Gastroesophageal sphincter (tissue), 3 donors: ENCODE measurements at regions not wholly inside any gene's neighbourhood (a gene's known extent, or its start where the extent isn't known, plus 50 kb on each side); places are given as distances from the start of the nearest gene placed in this dataset.

Experiments used
- EP300 ChIP-seq: sonication (generic); formaldehyde crosslinking; IDR thresholded peaks from one replicate; pipeline ENCODE4 v1.6.1; 2017; ENCODE audit warnings: antibody characterized with exemption, mild to moderate bottlenecking
- POLR2AphosphoS5 ChIP-seq: sonication (generic); formaldehyde crosslinking; IDR thresholded peaks from one replicate; pipeline ENCODE4 v1.6.1; 2017; ENCODE audit warnings: antibody characterized with exemption
- TF ChIP-seq, protein P1 (sequence below), 4 experiments: fragments of 200-600 bp in 2 of 4; fragments of 450-650 bp in 2 of 4; sonication (generic) in 1 of 4; IDR thresholded peaks; one replicate each; pipeline ENCODE4 v1.5.1; 2017 to 2019; ENCODE audit warnings: antibody characterized with exemption in 4 of 4, mild to moderate bottlenecking in 2 of 4, moderate library complexity in 2 of 4

DNA sequence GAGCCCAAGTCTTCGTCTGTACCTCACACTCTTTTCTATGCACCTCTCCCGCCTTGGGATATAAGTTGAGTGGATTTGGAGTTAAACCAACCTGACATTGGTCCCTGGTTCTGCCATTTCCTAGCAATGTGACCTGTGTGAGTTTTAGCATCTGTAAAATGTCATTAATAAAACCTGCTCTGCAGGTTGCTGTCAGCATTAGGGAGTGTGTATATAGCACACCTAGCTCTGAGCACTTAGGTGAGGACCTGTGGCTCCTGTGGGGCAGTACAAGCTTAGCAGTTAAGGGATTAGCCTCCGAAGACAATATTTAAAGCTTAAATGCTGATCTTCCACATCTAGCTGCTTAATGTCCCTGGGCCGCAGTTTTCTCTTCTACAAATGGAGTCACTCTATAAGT lies 248.0 kb downstream of the TMEM114 start:
- TF ChIP-seq, protein P1, sequence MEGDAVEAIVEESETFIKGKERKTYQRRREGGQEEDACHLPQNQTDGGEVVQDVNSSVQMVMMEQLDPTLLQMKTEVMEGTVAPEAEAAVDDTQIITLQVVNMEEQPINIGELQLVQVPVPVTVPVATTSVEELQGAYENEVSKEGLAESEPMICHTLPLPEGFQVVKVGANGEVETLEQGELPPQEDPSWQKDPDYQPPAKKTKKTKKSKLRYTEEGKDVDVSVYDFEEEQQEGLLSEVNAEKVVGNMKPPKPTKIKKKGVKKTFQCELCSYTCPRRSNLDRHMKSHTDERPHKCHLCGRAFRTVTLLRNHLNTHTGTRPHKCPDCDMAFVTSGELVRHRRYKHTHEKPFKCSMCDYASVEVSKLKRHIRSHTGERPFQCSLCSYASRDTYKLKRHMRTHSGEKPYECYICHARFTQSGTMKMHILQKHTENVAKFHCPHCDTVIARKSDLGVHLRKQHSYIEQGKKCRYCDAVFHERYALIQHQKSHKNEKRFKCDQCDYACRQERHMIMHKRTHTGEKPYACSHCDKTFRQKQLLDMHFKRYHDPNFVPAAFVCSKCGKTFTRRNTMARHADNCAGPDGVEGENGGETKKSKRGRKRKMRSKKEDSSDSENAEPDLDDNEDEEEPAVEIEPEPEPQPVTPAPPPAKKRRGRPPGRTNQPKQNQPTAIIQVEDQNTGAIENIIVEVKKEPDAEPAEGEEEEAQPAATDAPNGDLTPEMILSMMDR (IDR thresholded peaks at IDR 0.05) = no peak
- TF ChIP-seq EP300 (no peak), POLR2AphosphoS5 (no peak)
